ENCODE measurements at regions not wholly inside any gene's neighbourhood (a gene's known extent, or its start where the extent isn't known, plus 50 kb on each side); places are given as distances from the start of the nearest gene placed in this dataset.

- Histone ChIP-seq H3K9me2 (ENCODE audit: insufficient read depth) (no peaks in the 10 kb centered on the region), H3K27me3 (ENCODE audit: insufficient read depth, low read depth) (peaks cover 10% of the 10 kb centered on the region), H3K4me1 (replicated peaks; ENCODE audit: insufficient read depth) (no peaks in the 10 kb centered on the region), H3K27ac (no peak overlapping the region), H4K20me1 (ENCODE audit: insufficient read depth) (no peaks in the 10 kb centered on the region), H2AFZ (no peak overlapping the region), H3K36me3 (ENCODE audit: low read depth) (no peaks in the 10 kb centered on the region), H3K9me3 (ENCODE audit: insufficient read depth, low read depth) (no peaks in the 10 kb centered on the region), H3K4me2 (no peak overlapping the region), H3F3A (ENCODE audit: insufficient read depth, low read depth) (no peaks in the 10 kb centered on the region), H3K4me3 (no peak overlapping the region), H3K79me2 (ENCODE audit: low read depth) (no peaks in the 10 kb centered on the region)
- no TSS peak for BruUV-seq (replicated peaks)
- ChIA-PET CTCF (no interaction called here), POLR2A (ENCODE audit: unreplicated experiment) (no interaction called here)
- intact Hi-C loops (cut with micrococcal nuclease; ENCODE audit: unreplicated experiment): no loop called here
- TF ChIP-seq CTCF (conservative IDR thresholded peaks at IDR 0.05) (no peak), EZH2 (IDR thresholded peaks at IDR 0.05; ENCODE audit: low read depth) (no peak)
- DNase-seq: no peak
Observed at GRCh38 chr14:58760121-58760520, 122.4 kb downstream of the DACT1 start.

- Histone ChIP-seq H3K4me3 (no peak overlapping the region), H3K4me2 (no peak overlapping the region), H3K4me1 (replicated peaks; ENCODE audit: insufficient read depth) (no peaks in the 10 kb centered on the region), H3K79me2 (ENCODE audit: low read depth) (no peaks in the 10 kb centered on the region), H3K9me3 (ENCODE audit: insufficient read depth, low read depth) (no peaks in the 10 kb centered on the region), H3K36me3 (ENCODE audit: low read depth) (no peaks in the 10 kb centered on the region), H3K9me2 (ENCODE audit: insufficient read depth) (no peaks in the 10 kb centered on the region), H3K27me3 (ENCODE audit: insufficient read depth, low read depth) (peaks cover 13% of the 10 kb centered on the region), H2AFZ (no peak overlapping the region), H3F3A (ENCODE audit: insufficient read depth, low read depth) (no peaks in the 10 kb centered on the region), H4K20me1 (ENCODE audit: insufficient read depth) (no peaks in the 10 kb centered on the region), H3K27ac (no peak overlapping the region)
- TF ChIP-seq EZH2 (IDR thresholded peaks at IDR 0.05; ENCODE audit: low read depth): no peak
- TF ChIP-seq CTCF (conservative IDR thresholded peaks at IDR 0.05): no peak
- POLR2A ChIA-PET (ENCODE audit: unreplicated experiment): no interaction called here
- no peak for DNase-seq
- no TSS peak for BruUV-seq (replicated peaks)
- intact Hi-C loops (cut with micrococcal nuclease; ENCODE audit: unreplicated experiment): no loop called here
- CTCF ChIA-PET: no interaction called here
Observed at GRCh38 chr14:58762629-58763028, 124.9 kb downstream of the DACT1 start.

- no TSS peak for BruUV-seq (replicated peaks)
- Histone ChIP-seq H3K4me1 (replicated peaks; ENCODE audit: insufficient read depth) (no peaks in the 10 kb centered on the region), H3K9me3 (ENCODE audit: insufficient read depth, low read depth) (no peaks in the 10 kb centered on the region), H3K9me2 (ENCODE audit: insufficient read depth) (no peaks in the 10 kb centered on the region), H3K27ac (no peak overlapping the region), H3K79me2 (ENCODE audit: low read depth) (no peaks in the 10 kb centered on the region), H2AFZ (no peak overlapping the region), H3K27me3 (ENCODE audit: insufficient read depth, low read depth) (peaks cover 13% of the 10 kb centered on the region), H3K36me3 (ENCODE audit: low read depth) (no peaks in the 10 kb centered on the region), H3K4me2 (no peak overlapping the region), H3K4me3 (no peak overlapping the region), H3F3A (ENCODE audit: insufficient read depth, low read depth) (no peaks in the 10 kb centered on the region), H4K20me1 (ENCODE audit: insufficient read depth) (no peaks in the 10 kb centered on the region)
- intact Hi-C loops (cut with micrococcal nuclease; ENCODE audit: unreplicated experiment): no loop called here
- TF ChIP-seq CTCF (conservative IDR thresholded peaks at IDR 0.05): no peak
- TF ChIP-seq EZH2 (IDR thresholded peaks at IDR 0.05; ENCODE audit: low read depth): no peak
- ChIA-PET CTCF (no interaction called here), POLR2A (ENCODE audit: unreplicated experiment) (no interaction called here)
- DNase-seq: no peak
Observed at GRCh38 chr14:58763210-58763609, 125.4 kb downstream of the DACT1 start.
